Mucosa of descending colon (tissue), 3 donors: ENCODE measurements at regions not wholly inside any gene's neighbourhood (a gene's known extent, or its start where the extent isn't known, plus 50 kb on each side); places are given as distances from the start of the nearest gene placed in this dataset.

ENCODE experiments used
- ATAC-seq: fragments of 200-7000 bp; cut with Tn5 transposase; one replicate; pipeline ENCODE4 v1.9.1; 2020; ENCODE audit warnings: mild to moderate bottlenecking, moderate library complexity
- DNase-seq, 3 donors: peaks; one replicate each; pipeline ENCODE4 v3.0.0-alpha.2; 2020
- H3K36me3 ChIP-seq: fragments of 200-600 bp; one replicate; pipeline ENCODE4 v1.8.0; 2021; ENCODE audit warnings: low read depth, mild to moderate bottlenecking
- H3K4me1 ChIP-seq: fragments of 200-600 bp; one replicate; pipeline ENCODE4 v1.8.0; 2021; ENCODE audit warnings: low read depth, mild to moderate bottlenecking
- H3K4me3 ChIP-seq: fragments of 200-600 bp; one replicate; pipeline ENCODE4 v1.8.0; 2021; ENCODE audit warnings: mild to moderate bottlenecking
- H3K9me3 ChIP-seq: fragments of 200-600 bp; one replicate; pipeline ENCODE4 v1.8.0; 2021; ENCODE audit warnings: mild to moderate bottlenecking
- CTCF ChIP-seq: fragments of 200-600 bp; IDR thresholded peaks from one replicate; pipeline ENCODE4 v1.8.0; 2022; ENCODE audit warnings: antibody characterized with exemption, mild to moderate bottlenecking
- intact Hi-C, 2 donors: fragments of 100-400 bp; cut with DNase I in 1 of 2; cut with micrococcal nuclease in 1 of 2; formaldehyde crosslinking; loops; one replicate each; pipeline versions ENCODE4 v1.11.0 to v1.11.1; 2022; cut with DNase I, micrococcal nuclease
- donor health status: DM: no; HTN: no; CAD: no; lungs with moderate emphysema.
- donor health status: DM: no; HTN: no; CAD: no.
- donor health status: DM: no; HTN: yes; CAD: no.

- Histone ChIP-seq H3K4me1 (no peaks in the 10 kb centered on the region), H3K9me3 (peaks cover 60% of the 10 kb centered on the region), H3K4me3 (no peak overlapping the region), H3K36me3 (no peaks in the 10 kb centered on the region)
- DNase-seq (no peak), ATAC-seq (no peak)
- intact Hi-C loops = no loop called here
- TF ChIP-seq CTCF = no peak
These were observed 1416.5 kb downstream of the AACS start for GRCh38 chr12:126481688-126482087.

GRCh38 chr12:126482238-126482889 is 1417.1 kb downstream of the AACS start:
- DNase-seq (no peak), ATAC-seq (no peak)
- Histone ChIP-seq H3K9me3 (peaks cover 56% of the 10 kb centered on the region), H3K4me1 (no peaks in the 10 kb centered on the region), H3K4me3 (no peak overlapping the region), H3K36me3 (no peaks in the 10 kb centered on the region)
- intact Hi-C loops = no loop called here
- no peak for TF ChIP-seq CTCF

- H3K36me3 ChIP-seq = no peaks in the 10 kb centered on the region
- no peak for TF ChIP-seq CTCF
- H3K4me3 ChIP-seq = no peak overlapping the region
- H3K4me1 ChIP-seq = no peaks in the 10 kb centered on the region
- H3K9me3 ChIP-seq = peaks cover 49% of the 10 kb centered on the region
- DNase-seq = no peak
- intact Hi-C loops = no loop called here
- no peak for ATAC-seq
These were observed 1418.2 kb downstream of the AACS start for GRCh38 chr12:126483145-126484068.

DNA sequence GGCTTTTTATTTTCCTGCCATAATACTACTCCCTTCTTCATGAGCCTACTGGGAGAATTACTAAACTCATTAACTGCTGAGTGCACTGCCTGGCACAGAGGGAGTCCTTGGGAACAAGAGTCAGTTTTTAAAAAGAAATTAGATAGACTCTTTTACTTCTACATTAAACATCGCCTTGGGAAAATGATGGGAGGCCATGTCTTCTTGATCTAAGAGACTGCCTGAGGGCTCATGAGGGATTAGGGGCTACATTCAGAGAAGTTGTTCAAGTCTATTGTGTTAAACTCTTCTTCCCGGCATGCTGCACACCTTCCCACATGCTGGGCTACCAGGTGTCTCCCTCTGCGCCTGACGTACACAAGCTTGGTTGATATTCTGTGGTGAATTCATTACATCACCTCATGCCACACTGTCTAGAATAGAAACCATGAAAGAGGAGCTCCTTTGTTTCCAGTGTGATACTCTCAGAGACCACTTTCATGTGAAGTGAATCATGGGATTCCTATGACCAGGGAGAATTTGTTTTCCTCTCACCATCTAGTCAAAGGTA is 1422.3 kb downstream of the AACS start:
- DNase-seq (no peak), ATAC-seq (no peak)
- intact Hi-C loops = no loop called here
- Histone ChIP-seq H3K36me3 (no peaks in the 10 kb centered on the region), H3K9me3 (peaks cover 46% of the 10 kb centered on the region), H3K4me1 (no peaks in the 10 kb centered on the region), H3K4me3 (no peak overlapping the region)
- TF ChIP-seq CTCF = no peak

- no peaks in the 10 kb centered on the region for H3K36me3 ChIP-seq
- intact Hi-C loops = no loop called here
- no peak for DNase-seq
- H3K4me1 ChIP-seq = no peaks in the 10 kb centered on the region
- no peak for TF ChIP-seq CTCF
- H3K9me3 ChIP-seq = peaks cover 40% of the 10 kb centered on the region
- no peak overlapping the region for H3K4me3 ChIP-seq
- no peak for ATAC-seq
These were observed 1423.6 kb downstream of the AACS start for GRCh38 chr12:126488806-126489205.
